GM21447 (cell line): ENCODE measurements at regions not wholly inside any gene's neighbourhood (a gene's known extent, or its start where the extent isn't known, plus 50 kb on each side); places are given as distances from the start of the nearest gene placed in this dataset.
"Not testable (repeated sequence)": the region's sequence is repeated elsewhere in the genome, so short reads cannot be mapped to it uniquely, and the experiment has no call there.

ENCODE experiments used
- ATAC-seq: cut with Tn5 transposase; IDR thresholded peaks from one replicate; pipeline ENCODE4 v1.9.1; 2021; ENCODE audit not compliant: unreplicated experiment

- not testable (repeated sequence) for ATAC-seq
Observed at GRCh38 chr9:19895578-19895977, 106.7 kb upstream of the SLC24A2 start.

- no peak for ATAC-seq
Observed at GRCh38 chr9:19895006-19895405, 106.2 kb upstream of the SLC24A2 start.

GRCh38 chr9:19885608-19886007 lies 96.8 kb upstream of the SLC24A2 start:
- no peak for ATAC-seq

GRCh38 chr9:19879062-19879461 lies 90.2 kb upstream of the SLC24A2 start:
- no peak for ATAC-seq

GRCh38 chr9:19876569-19877316 lies 87.9 kb upstream of the SLC24A2 start:
- ATAC-seq: no peak

- ATAC-seq: no peak
Observed at GRCh38 chr9:19875291-19875920, 86.6 kb upstream of the SLC24A2 start.

- not testable (repeated sequence) for ATAC-seq
Observed at GRCh38 chr9:19873188-19873587, 84.4 kb upstream of the SLC24A2 start.

- no peak for ATAC-seq
Observed at GRCh38 chr9:19870988-19871387, 82.2 kb upstream of the SLC24A2 start.

- no peak for ATAC-seq
Observed at GRCh38 chr9:19840953-19841352, 52.1 kb upstream of the SLC24A2 start.
